GM19324 (cell line): ENCODE measurements at regions not wholly inside any gene's neighbourhood (a gene's known extent, or its start where the extent isn't known, plus 50 kb on each side); places are given as distances from the start of the nearest gene placed in this dataset.

Experiments used
- ATAC-seq: cut with Tn5 transposase; IDR thresholded peaks from one replicate; pipeline ENCODE4 v1.9.1; 2021; ENCODE audit warnings: mild to moderate bottlenecking, moderate library complexity; ENCODE audit not compliant: unreplicated experiment, low FRiP score

DNA sequence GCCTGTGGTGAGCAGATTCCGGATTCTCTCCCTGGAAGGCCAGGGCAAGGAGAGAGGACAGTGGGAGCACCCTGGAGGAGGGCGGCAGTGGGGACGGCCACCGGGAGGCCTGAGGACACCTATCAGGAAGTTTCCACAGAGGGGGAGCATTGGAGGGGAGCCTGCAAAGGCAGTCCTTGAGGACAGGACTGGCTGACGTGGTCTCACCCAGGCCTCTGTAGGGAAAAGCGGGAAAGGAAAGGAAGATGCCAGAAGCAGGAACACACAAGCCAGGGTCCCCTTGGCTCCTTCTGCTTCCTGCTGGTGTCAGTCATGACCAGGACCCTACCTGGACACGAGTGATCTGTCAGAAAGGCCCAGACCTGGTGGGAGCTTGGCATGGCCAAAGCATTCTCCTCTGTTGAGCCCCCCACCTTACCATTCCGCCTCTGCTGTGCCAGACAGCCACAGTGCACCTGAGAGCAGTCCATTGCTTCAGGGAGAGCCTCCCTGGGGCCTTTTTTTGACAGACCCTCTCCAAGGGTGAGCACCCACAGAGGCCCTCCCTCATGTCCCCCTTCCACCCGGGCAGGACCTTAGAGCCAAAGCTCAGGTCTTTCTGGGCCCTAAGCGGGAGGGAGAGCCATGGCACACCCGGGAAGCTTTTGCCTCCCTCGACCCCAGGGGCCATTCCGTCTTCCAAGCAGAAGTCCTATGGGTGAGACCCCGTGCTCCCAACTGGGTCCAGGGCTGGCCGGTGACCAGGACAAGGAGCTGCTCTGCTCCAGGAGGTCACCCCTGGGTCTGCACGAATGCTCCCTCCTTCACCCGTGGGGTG, 333.1 kb downstream of the DYSF start:
- ATAC-seq, result no peak

DNA sequence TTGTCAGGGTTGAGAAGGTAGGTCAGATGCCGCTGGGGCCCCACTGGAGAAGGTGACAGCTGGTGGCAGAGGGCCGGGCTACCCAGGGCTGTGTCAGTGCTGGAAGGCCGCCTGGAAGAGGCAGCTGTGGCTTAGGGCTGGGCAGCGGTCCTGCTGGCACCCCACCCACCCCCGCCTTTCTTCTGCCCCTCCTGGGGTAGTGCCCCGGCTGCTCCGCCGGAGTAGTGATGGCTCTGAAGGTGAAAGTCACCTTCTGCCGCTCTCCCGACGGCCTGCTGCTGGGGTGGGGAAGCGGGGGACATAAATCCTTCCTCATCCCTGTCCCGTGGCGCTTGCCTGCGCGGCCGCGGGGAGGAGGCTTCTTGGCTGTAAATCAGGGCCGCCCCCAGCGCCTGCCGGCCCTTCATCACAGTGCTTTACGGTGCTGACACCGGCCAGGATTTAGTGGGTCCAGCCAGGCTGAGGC, 332.2 kb downstream of the DYSF start:
- no peak for ATAC-seq

DNA sequence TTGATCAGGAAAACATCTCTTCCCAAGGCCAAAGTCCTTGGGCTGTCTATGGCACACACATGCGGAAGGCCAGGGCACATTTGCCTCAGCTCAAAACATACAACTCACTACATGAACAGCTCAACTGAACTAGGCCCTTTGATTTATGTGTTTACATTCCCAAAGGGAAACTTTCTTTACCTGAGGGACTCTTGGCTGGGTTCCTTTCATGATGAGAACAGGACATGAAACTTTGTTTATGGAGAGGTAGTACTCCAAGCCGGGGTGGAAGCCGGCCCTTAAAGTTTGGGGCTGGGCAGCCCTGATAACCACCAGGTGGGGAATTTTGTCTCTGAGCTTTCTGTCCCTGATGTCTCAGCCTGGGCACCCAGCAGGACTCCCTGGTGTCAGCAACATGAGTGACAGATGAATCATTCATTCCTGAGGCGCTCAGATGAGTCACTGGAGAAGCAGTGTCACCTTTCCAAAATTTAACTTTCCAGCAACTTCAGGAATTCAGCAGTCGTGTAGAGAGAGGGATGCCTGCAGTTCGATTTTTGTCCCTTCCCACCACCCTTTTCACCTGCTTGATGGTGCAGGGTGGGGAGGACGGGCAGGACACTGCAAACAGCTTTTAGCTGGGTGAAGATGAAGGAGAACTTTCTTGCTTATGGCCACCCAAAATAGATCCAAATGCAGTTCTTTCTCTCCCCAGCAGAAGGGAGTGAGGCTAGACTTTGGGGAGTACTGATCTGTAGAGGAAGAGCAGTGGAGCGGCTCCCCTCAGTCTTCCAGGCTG, 331.6 kb downstream of the DYSF start:
- ATAC-seq, result no peak

DNA sequence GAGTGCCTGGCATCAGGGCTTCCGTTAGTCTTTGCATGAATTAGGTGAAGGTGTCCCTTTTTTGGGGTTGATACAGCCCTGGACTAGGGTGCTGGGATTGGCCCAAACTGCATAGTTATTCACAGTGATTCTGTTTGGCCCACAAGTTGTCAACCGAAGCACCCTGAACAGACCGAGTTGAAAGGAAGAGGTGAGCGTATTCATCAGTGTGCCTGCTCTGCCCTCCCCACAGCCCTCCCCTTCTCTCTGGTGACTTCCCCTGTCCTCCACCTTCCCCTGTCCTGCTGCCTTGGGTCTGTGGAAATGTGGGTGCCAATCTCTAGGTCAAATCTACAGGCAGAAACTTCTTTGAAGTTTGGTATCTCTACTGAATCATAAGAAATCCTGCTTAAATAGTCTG, 330.5 kb downstream of the DYSF start:
- ATAC-seq, result no peak

DNA sequence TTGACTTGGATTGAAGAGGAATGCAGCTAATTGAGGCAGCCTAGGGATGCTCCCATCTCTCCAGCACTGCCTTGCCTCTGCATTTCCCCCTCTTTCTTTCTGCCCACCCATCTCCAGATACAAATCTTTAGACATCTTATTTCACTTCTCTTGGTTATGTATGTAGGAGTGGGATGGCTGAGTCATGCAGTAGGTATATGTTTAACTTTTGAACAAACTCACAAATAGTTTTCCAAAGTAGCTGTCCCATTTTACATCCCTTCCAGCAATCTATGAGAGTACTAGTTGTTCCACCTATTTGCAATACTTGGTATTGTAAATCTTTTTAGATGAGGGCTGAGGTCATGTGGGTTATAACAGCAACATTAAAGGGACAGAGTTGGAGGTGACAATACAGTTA, 329.9 kb downstream of the DYSF start:
- no peak for ATAC-seq

DNA sequence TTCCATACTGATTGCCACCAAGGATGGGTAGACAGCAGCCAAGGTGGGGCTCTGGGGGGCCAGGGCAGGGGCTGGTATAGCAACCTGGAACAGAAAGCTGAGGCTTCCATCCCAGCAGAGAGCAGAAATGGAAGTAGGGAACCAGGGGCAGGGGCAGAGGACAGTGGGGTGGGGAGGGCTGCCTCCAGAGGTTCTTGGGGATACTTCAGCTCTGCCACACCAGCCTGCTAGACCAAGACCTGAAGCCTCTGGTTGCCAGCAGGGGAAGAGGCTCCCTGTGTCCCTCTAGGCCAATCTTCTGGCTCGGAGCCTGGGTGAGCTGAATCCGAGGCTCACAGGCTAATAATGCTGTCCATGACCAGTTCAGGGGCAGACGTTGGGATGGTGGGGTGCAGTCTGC, 329.0 kb downstream of the DYSF start:
- ATAC-seq, result no peak

DNA sequence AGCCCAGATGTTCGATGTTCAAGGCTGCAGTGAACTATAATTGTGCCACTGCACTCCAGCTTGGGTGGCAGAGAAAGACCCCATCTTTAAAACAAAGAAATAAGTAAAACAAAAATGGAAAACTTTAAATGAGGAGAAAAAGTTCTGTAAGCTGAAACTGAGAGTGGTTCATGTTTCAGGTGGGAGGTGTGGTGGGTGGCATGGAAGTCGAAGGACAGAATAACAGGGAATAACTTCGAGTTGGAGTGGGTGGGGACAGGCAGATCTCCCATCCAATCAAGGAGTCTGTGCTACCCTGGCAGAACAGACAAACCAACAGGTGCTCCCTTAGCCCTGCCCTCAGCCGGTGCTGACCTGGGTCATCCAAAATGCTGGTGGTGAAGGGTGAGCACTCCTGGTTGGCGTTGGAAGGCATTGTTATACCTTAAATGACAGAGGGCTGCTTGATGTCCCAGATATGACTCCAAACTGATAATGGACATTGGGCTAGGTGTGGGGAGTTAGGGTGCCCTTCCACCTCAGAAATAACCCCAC, 328.4 kb downstream of the DYSF start:
- ATAC-seq, result no peak

DNA sequence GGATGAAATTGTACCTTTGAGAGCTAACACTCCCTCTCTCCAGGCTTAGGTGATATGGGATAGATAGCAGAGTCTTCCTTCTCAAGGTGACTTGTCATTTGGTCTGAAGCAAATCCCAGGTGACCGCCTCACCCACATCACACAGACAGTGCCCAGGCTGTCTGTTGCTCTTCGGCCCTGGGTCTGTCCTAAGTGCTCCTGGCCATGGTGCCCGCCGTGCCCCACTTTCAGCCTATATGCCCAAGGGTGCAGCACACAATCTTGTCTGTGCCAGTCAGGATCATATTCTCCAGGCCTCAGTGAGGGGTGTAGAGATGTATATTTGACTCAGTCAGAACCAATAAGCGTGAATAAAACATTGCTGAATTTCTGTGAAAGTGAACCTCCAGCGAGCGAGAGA, 326.8 kb downstream of the DYSF start:
- no peak for ATAC-seq

DNA sequence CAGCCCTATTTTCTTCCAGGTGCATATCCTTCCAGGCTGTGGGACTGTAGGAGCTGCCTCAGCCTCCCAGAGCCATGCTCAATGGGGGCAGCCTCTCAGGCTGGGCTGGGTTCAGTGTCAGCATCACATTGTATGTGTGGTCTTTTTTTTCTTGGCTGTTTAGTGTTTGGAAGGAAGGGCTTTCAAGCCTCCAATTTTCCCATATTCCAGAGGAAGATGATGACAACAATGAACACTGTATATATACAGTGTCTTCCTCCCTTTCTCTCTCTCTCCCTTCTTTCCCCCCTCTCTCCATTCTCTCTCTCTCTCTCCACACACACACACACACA, 326.4 kb downstream of the DYSF start:
- ATAC-seq, result no peak

DNA sequence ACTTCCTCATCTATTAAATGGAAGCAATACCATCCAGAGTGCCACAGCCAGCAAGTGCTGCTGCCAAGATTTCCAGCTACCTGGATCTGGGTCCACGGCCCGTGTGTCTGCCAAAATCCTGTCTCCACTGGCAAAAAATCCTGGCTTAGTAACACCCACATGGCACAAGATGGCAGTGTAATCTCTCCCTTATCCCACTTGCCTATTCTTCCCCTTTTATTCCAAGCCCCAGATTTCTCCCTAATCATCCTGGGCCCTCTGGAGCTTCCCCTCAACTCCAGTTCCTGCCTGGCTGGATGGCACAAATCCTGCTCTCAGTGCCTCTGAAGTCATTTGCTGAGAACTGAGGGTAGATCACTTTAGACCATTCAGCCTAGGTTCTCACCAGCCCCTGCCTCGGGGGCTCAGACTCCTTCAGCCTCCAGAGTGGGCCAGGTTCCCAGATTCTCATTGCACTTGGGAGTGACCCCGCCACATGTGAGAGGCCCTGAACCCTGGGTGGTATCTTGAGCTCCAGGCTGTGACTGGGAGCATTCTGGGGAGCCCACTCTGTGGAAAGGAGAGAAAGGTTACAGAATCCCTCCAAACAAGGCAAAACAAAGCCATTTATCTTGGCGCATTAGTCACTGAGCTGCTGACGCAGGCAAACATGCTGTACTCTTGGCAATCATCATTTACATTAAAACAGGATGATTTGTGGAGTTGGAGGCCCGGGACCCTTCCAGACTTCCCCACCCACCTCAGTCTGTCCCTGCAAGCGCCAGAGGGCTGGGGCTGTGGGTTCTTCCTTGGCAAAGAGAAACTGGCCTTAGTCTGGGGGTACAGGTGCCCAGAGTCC, 325.8 kb downstream of the DYSF start:
- ATAC-seq, result no peak

DNA sequence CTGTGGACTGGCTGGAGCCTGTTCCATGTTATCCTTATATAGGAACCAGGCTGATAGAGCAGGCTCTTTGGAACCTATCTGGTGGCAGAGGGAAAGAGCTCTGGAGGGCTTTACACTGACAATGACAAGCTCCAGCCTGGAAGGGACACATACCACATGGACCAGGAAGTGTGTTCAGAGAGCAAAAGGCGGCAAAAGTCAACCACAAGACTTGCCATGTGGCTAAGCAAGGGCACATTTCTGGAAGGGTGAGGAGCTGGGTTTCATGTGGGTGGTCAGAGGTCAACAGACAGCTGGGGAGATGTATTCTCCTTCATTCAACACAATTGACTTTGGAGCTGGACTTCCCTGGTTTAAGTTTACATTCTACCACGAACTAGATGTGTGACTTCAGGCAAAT, 325.2 kb downstream of the DYSF start:
- ATAC-seq, result no peak

DNA sequence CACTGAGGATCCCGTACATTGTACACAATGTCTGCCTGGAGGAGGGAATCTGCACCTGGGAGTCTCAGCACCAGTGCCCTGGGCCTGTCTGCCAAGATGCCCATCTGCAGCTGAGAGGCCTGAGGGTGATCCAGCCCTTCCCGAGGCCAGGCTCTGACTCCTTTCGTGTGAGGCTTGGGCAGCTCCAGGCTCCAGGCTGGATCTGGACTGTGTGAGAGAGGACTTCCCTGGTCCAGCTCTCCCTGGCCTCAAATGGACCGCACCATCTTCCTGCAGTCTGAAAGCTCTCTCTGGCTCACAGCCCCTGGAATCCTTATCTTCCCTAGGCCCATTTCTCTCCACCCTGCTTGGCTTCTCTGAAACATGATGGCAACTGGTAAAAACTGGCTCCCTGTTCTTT, 324.6 kb downstream of the DYSF start:
- no peak for ATAC-seq

DNA sequence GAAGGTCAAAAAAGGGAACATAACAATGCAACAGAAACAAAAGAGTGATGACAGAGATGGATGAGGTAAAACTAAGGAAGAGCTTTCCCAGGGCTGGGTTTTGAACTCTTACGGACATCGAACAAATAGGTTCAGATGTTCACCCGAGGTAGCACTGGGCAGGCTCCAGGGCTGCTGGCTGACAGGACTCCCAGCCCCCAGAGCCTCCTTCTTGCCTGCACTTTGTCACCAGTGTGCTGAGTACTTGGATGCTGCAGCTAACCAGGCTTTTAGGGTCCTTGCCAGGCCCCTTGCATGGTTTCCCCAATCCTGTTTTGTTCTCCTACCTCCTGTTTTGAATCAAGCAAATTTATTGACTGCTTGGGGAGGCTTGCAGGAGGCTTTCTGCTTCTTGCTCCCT, 322.9 kb downstream of the DYSF start:
- ATAC-seq, result no peak

DNA sequence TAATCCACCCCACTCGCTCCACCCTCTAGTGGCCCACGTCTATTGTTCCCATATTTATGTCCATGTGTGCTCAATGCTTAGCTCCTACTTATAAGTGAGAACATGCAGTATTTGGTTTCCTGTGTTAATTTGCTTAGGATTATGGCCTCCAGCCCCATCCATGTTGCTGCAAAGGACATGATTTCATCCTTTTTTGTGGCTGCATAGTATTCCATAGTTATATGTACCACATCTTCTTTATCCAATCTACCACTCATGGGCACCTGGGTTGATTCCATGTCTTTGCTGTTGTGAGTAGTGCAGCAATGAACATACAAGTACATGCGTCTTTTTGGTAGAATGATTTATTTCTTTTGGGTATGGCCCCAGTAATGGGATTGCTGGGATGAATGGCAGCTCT, 319.9 kb downstream of the DYSF start:
- ATAC-seq, result no peak

DNA sequence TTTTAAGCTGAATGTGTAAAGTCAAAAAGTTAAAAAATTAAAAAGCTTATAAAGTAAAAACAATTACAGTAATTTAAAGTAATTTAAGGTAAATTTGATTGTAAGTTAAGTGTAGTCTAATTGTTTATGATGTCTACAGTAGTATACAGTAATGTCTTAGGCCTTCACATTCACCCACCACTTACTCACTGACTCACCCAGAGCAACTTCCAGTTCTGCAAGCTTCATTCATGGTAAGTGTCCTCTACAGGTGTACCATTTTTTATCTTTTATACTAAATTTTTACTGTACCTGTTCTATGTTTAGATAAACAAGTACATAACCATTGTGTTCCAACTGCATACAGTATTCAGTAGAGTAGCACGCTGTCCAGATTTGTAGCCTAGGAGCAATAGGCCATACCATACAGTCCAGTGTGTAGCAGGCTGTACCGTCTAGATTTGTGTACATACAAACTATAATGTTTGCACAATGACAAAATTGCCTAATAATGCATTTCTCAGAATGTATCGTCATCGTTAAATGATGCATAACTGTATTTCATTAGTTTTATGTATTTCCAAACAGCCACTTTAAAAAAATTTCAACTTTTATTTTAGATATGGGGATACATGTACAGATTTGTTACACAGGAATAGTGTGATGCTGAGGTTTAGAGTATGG, 319.3 kb downstream of the DYSF start:
- ATAC-seq, result no peak

DNA sequence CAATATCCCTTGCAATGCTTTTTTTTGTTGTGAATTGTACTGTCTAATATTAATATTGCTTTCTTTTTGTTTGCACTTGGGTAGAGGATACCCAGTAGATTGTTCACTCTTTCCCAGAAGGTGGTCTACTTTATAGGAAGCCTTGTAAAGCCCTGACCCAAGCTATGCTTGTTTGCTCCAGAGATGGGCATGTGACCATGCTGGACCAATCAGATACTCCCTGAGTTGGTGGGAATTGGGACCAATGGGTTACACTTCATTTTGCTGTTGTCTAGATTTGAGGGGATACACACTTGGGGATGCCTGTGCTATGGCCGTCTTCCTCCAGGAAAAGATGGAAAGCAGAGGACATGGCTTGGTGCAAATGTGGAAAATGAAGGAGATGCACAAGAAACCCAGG, 314.3 kb downstream of the DYSF start:
- no peak for ATAC-seq

DNA sequence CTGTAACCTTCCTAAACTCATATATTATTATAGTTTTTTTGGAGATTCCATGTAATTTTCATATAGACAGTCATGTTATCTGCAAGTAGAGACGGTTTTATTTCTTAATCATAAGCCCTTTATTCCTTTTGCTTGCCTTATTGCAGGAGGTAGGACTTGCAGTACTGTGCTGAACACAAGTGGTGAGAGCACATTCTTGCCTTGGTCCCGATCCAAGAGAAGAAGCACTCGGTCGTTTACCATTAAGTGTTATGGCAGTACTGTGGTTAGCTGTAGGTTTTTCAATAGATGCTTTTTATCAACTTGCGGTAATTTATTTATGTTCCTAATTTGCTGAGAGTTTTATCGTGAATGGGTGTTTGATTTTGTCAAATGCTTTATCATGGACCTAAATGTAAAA, 305.7 kb downstream of the DYSF start:
- ATAC-seq, result no peak

DNA sequence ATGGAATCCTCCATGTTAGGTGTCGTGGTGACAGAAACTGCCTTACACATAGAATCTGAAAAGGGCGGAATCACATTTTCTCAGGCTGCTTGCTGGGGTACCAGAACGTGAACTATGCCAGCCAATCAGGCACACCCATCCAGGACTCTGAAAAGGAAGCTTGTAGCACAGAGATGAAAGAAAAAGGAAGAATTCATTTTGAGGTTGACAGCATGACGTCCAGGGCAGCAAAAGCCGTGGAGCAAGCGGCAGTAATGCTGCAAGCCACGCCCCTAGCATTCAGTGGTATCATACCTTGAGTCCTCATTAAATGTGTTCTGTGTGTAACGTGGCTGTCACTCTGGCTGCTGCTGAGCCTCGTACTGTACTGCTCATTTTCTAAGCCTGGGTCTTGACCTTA, 304.0 kb downstream of the DYSF start:
- ATAC-seq, result no peak

DNA sequence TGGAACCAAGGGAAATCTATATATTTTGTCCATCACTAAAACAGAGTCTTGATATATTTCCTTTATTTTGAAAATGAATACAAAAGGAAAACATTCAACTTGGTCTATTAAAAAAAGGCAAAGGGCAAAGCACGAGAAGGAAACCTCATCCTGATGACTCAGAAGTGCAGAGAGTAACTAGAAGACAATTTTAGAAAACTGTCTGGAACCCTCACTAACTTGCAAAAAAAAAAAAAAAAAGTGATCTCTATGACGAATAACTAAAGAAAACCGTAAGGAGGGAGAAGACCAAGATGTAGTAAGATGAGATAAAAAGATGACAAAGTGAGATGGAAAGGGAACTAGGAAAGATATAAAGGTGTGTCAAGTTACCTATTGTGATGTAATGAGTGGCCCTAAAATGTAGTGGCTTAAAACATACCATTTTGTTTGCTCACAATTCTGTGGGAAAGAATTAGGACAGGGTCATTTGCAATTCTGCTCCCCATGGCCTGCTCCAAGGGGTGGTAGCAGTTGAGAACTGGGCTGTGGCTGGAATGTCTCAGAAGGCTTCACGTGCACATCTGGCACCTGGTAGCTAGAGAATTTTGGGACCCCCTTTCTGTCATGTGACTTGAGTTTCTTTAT, 303.0 kb downstream of the DYSF start:
- no peak for ATAC-seq

DNA sequence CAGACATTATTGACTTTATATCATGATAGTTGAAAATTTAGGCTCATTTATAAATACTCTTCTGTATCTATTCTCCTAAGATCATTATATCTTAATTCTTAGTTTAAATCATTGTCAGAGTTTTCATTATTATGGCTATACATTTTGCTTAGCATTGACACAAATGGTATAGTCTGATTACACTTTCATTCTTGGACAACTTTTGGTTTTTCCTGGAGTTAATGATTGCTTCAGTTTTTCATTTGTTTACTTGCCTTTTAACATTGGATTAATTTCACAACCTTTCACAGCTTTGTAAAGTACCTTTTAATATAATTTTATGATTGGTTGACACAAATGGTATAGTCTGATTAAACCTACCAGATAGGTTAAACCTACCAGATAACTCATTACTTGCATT, 298.2 kb downstream of the DYSF start:
- no peak for ATAC-seq
